ENCODE measurements at regions not wholly inside any gene's neighbourhood (a gene's known extent, or its start where the extent isn't known, plus 50 kb on each side); places are given as distances from the start of the nearest gene placed in this dataset.

- TF ChIP-seq, protein P1, sequence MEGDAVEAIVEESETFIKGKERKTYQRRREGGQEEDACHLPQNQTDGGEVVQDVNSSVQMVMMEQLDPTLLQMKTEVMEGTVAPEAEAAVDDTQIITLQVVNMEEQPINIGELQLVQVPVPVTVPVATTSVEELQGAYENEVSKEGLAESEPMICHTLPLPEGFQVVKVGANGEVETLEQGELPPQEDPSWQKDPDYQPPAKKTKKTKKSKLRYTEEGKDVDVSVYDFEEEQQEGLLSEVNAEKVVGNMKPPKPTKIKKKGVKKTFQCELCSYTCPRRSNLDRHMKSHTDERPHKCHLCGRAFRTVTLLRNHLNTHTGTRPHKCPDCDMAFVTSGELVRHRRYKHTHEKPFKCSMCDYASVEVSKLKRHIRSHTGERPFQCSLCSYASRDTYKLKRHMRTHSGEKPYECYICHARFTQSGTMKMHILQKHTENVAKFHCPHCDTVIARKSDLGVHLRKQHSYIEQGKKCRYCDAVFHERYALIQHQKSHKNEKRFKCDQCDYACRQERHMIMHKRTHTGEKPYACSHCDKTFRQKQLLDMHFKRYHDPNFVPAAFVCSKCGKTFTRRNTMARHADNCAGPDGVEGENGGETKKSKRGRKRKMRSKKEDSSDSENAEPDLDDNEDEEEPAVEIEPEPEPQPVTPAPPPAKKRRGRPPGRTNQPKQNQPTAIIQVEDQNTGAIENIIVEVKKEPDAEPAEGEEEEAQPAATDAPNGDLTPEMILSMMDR (IDR thresholded peaks at IDR 0.05; ENCODE audit: poor library complexity, severe bottlenecking): no peak
- TF ChIP-seq EZH2 (IDR thresholded peaks at IDR 0.05; ENCODE audit: borderline replicate concordance, insufficient read depth, low read length, poor library complexity, severe bottlenecking) (no peak), REST (IDR thresholded peaks at IDR 0.05; ENCODE audit: borderline replicate concordance) (no peak), TAF1 (IDR thresholded peaks at IDR 0.05; ENCODE audit: low read depth) (no peak), POLR2AphosphoS5 (IDR thresholded peaks at IDR 0.05) (no peak), SMC3 (conservative IDR thresholded peaks at IDR 0.05; ENCODE audit: poor library complexity) (no peak), RAD21 (conservative IDR thresholded peaks at IDR 0.05) (no peak), EP300 (conservative IDR thresholded peaks at IDR 0.05; ENCODE audit: poor library complexity, severe bottlenecking) (no peak), MXI1 (conservative IDR thresholded peaks at IDR 0.05; ENCODE audit: poor library complexity, severe bottlenecking) (no peak)
These were observed 65.8 kb upstream of the TMTC2 start for GRCh38 chr12:82620917-82621316.

All from neural cell (in vitro differentiated cells).